Lower leg skin (tissue), 3 donors: ENCODE measurements at regions not wholly inside any gene's neighbourhood (a gene's known extent, or its start where the extent isn't known, plus 50 kb on each side); places are given as distances from the start of the nearest gene placed in this dataset.
"Not testable (repeated sequence)": the region's sequence is repeated elsewhere in the genome, so short reads cannot be mapped to it uniquely, and the experiment has no call there.

Source experiments
- POLR2A ChIP-seq, 2 donors: fragments of 450-650 bp; IDR thresholded peaks; one replicate each; pipeline ENCODE4 v1.6.1; 2016 to 2017; ENCODE audit warnings: antibody characterized with exemption in 2 of 2, mild to moderate bottlenecking in 1 of 2, moderate library complexity in 1 of 2
- TF ChIP-seq, protein P1 (sequence below), 3 donors: fragments of 450-650 bp; IDR thresholded peaks; one replicate each; pipeline ENCODE4 v1.5.1; 2016; ENCODE audit warnings: antibody characterized with exemption in 3 of 3, mild to moderate bottlenecking in 3 of 3, moderate library complexity in 2 of 3

DNA sequence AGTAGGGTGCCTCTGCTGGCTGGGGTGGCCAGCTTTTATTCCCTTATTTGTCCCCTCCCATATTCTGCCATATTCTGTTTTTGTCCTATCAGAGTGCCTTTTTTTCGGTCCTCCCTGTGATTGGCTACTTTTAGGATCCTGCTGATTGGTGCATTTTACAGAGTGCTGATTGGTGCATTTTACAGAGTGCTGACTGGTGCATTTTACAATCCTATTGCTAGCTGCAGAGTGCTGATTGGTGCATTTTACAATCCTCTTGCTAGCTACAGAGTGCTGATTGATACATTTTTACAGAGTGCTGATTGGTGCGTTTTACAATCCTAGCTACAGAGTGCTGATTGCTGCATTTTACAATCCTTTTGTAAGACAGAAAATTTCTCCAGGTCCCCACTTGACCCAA is 126.3 kb upstream of the UXS1 start:
- TF ChIP-seq, protein P1, sequence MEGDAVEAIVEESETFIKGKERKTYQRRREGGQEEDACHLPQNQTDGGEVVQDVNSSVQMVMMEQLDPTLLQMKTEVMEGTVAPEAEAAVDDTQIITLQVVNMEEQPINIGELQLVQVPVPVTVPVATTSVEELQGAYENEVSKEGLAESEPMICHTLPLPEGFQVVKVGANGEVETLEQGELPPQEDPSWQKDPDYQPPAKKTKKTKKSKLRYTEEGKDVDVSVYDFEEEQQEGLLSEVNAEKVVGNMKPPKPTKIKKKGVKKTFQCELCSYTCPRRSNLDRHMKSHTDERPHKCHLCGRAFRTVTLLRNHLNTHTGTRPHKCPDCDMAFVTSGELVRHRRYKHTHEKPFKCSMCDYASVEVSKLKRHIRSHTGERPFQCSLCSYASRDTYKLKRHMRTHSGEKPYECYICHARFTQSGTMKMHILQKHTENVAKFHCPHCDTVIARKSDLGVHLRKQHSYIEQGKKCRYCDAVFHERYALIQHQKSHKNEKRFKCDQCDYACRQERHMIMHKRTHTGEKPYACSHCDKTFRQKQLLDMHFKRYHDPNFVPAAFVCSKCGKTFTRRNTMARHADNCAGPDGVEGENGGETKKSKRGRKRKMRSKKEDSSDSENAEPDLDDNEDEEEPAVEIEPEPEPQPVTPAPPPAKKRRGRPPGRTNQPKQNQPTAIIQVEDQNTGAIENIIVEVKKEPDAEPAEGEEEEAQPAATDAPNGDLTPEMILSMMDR (IDR thresholded peaks at IDR 0.05) = not testable (repeated sequence)
- TF ChIP-seq POLR2A (IDR thresholded peaks at IDR 0.05) = not testable (repeated sequence)
